Heart left ventricle (tissue), 16 donors: ENCODE measurements at regions not wholly inside any gene's neighbourhood (a gene's known extent, or its start where the extent isn't known, plus 50 kb on each side); places are given as distances from the start of the nearest gene placed in this dataset.

Experiments
- ATAC-seq, 4 donors: fragments of 200-7000 bp; cut with Tn5 transposase; one replicate each; pipeline ENCODE4 v1.9.1; 2020 to 2022; ENCODE audit warnings: moderate library complexity in 4 of 4, mild to moderate bottlenecking in 3 of 4, moderate number of reproducible peaks in 1 of 4
- DNase-seq, 5 donors: peaks; one replicate each; pipeline ENCODE4 v3.0.0-alpha.2; 2020
- H3K27ac ChIP-seq, 12 donors: fragments of 200-600 bp; sonication (generic) in 4 of 12; one replicate each; pipeline versions ENCODE4 v1.5.0 to v1.8.0; 2016 to 2022; ENCODE audit warnings: mild to moderate bottlenecking in 2 of 12
- H3K27me3 ChIP-seq, 9 donors: fragments of 200-600 bp; sonication (generic) in 2 of 9; one replicate each; pipeline versions ENCODE4 v1.5.1 to v1.8.0; 2016 to 2022; ENCODE audit warnings: mild to moderate bottlenecking in 3 of 9
- H3K36me3 ChIP-seq, 9 donors: fragments of 200-600 bp; sonication (generic) in 2 of 9; one replicate each; pipeline versions ENCODE4 v1.5.0 to v1.8.0; 2018 to 2022; ENCODE audit warnings: mild to moderate bottlenecking in 2 of 9
- H3K4me1 ChIP-seq, 12 donors: fragments of 200-600 bp; sonication (generic) in 4 of 12; one replicate each; pipeline versions ENCODE4 v1.5.0 to v1.8.0; 2016 to 2022; ENCODE audit warnings: mild to moderate bottlenecking in 3 of 12
- H3K4me3 ChIP-seq, 12 donors: fragments of 200-600 bp; sonication (generic) in 4 of 12; one replicate each; pipeline versions ENCODE4 v1.5.0 to v1.8.0; 2017 to 2022; ENCODE audit warnings: mild to moderate bottlenecking in 9 of 12, moderate library complexity in 4 of 12
- H3K9me3 ChIP-seq, 12 donors: fragments of 200-600 bp; sonication (generic) in 4 of 12; one replicate each; pipeline versions ENCODE4 v1.5.0 to v1.8.0; 2016 to 2022; ENCODE audit warnings: mild to moderate bottlenecking in 1 of 12
- POLR2A ChIP-seq, 2 donors: fragments of 450-650 bp; IDR thresholded peaks; one replicate each; pipeline ENCODE4 v1.6.1; 2017; ENCODE audit warnings: antibody characterized with exemption in 2 of 2, mild to moderate bottlenecking in 2 of 2, moderate library complexity in 2 of 2
- WGBS, 4 donors: extraction: QIAGEN DNeasy Blood & Tissue Kit in 2 of 4; methylation state at CpG; one replicate each; pipeline versions ENCODE4 v1.1.5 to v1.1.7; 2013 to 2018; 5-methylcytosine and 5-hydroxymethylcytosine counted together
- intact Hi-C, 10 donors: fragments of 100-400 bp; cut with DNase I; formaldehyde crosslinking; loops; one replicate each; pipeline versions ENCODE4 v1.11.1 to v1.14.2; 2022
- TF ChIP-seq, protein P1 (sequence below), 12 donors: fragments of 200-600 bp; sonication (generic) in 4 of 12; IDR thresholded peaks; one replicate each; pipeline versions ENCODE4 v1.5.0 to v1.8.0; 2018 to 2022; ENCODE audit warnings: antibody characterized with exemption in 12 of 12, mild to moderate bottlenecking in 5 of 12
- donor health status: ischemic (EF 13 %, LVEDD 7.1; RV severe dilation, severe dysfunction).
- donor health status: healthy with polysubstance abuse.
- donor health status: DM: no; HTN: yes; CAD: no.
- donor health status: DM: no; HTN: no; CAD: no.
- donor health status: ischemic (EF 25% LVEDD 6.9; RV normal size, moderate dysfunction).
- donor health status: ischemic (EF 25% LVEDD 5.7; RV mildly dilated, moderate dysfunction).
- donor health status: healthy.
- donor health status: DM: yes; HTN: yes; CAD: no.
- donor health status: ischemic (EF 35%, LVEDD 5.7; RV mildly dilated, moderate dysfunction).
- donor health status: nonischemic (EF 11% LVEDD 7.7; RV severe dilation, severe dysfunction).
- donor health status: DM: yes; HTN: yes; CAD: no.
- donor health status: PGD.
- donor health status: ischemic (EF 29% LVEDD 5.4; RV normal size, mild dysfunction).
- donor health status: nonischemic (EF 23%, LVEDD 6.1; RV moderate dilation, normal function).

DNA sequence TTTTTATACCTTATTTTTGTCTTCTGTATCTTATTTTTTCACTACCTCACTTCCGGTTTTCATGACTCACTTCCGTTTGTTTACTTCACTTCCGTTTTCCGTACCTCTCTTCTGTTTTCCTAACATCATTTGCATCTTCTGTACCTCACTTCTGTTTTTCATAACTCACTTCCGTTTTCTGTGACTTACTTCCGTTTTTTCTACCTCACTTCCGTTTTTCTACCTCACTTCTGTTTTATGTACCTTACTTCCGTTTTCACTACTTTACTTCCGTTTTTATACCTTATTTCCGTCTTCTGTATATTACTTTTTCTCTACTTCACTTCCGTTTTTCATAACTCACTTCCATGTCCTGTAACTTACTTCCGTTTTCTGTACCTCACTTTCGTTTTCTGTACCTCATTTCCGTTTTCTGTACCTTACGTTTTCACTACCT, 492.5 kb upstream of the AKR1E2 start:
- intact Hi-C loops = loop anchor here in 1 of 10 donors (10.0 kb wide), 1 partner anchor 89 kb away; no protein-coding TSS in a partner anchor
- no peak for DNase-seq
- WGBS, 4 donors = 86 to 92% (median 86%) methylated on average over 15 of the region's 15 CpGs
- Histone ChIP-seq H3K27ac (peak overlapping the region in 1 of 12 donors; percentile 68), H3K4me3 (no peak overlapping the region), H3K27me3 (no peaks in the 10 kb centered on the region), H3K9me3 (peaks cover 0 to 21% (median 0%) of the 10 kb centered on the region in 12 donors), H3K4me1 (peaks cover 0 to 13% (median 0%) of the 10 kb centered on the region in 12 donors), H3K36me3 (no peaks in the 10 kb centered on the region)
- no peak for TF ChIP-seq POLR2A (IDR thresholded peaks at IDR 0.05)
- TF ChIP-seq, protein P1, sequence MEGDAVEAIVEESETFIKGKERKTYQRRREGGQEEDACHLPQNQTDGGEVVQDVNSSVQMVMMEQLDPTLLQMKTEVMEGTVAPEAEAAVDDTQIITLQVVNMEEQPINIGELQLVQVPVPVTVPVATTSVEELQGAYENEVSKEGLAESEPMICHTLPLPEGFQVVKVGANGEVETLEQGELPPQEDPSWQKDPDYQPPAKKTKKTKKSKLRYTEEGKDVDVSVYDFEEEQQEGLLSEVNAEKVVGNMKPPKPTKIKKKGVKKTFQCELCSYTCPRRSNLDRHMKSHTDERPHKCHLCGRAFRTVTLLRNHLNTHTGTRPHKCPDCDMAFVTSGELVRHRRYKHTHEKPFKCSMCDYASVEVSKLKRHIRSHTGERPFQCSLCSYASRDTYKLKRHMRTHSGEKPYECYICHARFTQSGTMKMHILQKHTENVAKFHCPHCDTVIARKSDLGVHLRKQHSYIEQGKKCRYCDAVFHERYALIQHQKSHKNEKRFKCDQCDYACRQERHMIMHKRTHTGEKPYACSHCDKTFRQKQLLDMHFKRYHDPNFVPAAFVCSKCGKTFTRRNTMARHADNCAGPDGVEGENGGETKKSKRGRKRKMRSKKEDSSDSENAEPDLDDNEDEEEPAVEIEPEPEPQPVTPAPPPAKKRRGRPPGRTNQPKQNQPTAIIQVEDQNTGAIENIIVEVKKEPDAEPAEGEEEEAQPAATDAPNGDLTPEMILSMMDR (IDR thresholded peaks at IDR 0.05) = no peak
- ATAC-seq = no peak

DNA sequence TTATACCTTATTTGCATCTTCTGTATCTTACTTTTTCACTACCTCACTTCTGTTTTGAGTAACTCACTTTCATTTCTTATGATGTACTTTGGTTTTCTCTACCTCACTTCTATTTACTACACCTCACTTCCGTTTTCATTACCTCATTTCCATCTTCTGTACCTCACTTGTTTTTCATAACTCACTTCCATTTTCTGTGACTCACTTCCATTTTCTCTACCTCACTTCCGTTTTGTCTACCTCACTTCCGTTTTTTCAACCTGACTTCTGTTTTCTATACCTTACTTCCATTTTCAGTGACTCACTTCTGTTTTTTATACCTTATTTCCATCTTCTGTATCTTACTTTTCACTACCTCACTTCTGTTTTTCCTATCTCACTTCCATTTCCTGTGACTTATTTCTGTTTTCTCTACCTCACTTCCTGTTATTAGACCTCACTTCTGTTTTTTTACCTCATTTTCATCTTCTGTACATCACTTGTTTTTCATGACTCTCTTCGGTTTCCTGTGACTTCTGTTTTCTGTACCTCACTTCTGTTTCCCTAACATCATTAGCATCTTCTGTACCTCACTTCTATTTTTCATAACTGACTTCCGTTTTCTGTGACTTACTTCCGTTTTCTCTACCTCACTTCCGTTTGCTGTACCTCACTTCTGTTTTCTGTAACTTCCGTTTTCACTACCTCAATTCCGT, 493.1 kb upstream of the AKR1E2 start:
- Histone ChIP-seq H3K4me1 (peaks cover 0 to 13% (median 0%) of the 10 kb centered on the region in 12 donors), H3K9me3 (peaks cover 0 to 21% (median 0%) of the 10 kb centered on the region in 12 donors), H3K27me3 (no peaks in the 10 kb centered on the region), H3K36me3 (no peaks in the 10 kb centered on the region), H3K4me3 (no peak overlapping the region), H3K27ac (peak overlapping the region in 1 of 12 donors; percentile 68)
- intact Hi-C loops = loop anchor here in 1 of 10 donors (10.0 kb wide), 1 partner anchor 88 kb away; no protein-coding TSS in a partner anchor
- no peak for TF ChIP-seq POLR2A (IDR thresholded peaks at IDR 0.05)
- TF ChIP-seq, protein P1 (IDR thresholded peaks at IDR 0.05) = no peak
- WGBS, 4 donors = 85 to 90% (median 87%) methylated on average over 9 of the region's 9 CpGs
- ATAC-seq (no peak), DNase-seq (no peak)

DNA sequence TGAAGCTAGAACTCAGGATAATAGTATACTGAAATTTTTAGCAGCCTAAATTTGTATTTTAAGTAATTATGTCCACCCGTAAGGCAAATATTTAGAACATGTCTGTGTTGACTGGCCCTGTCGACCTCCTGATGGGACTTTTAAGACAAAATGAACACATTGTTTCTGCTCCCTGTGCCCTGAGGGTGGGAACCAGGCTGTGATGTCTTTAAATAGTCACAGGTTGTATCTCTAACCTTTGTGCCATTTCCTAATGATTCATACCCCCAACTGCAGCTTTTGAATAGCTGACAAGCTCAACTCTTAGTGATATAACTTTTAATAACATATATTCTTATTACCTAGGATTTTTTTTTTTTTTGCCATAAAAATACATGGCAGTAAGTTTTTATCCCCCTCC, 494.9 kb upstream of the AKR1E2 start:
- Histone ChIP-seq H3K4me1 (peaks cover 0 to 13% (median 0%) of the 10 kb centered on the region in 12 donors), H3K9me3 (peaks cover 0 to 21% (median 0%) of the 10 kb centered on the region in 12 donors), H3K36me3 (no peaks in the 10 kb centered on the region), H3K27me3 (no peaks in the 10 kb centered on the region), H3K4me3 (no peak overlapping the region), H3K27ac (peak overlapping the region in 4 of 12 donors; percentile 1 to 65 (median 26))
- TF ChIP-seq, protein P1 (IDR thresholded peaks at IDR 0.05) = no peak
- TF ChIP-seq POLR2A (IDR thresholded peaks at IDR 0.05) = no peak
- WGBS, 4 donors = 53 to 65% (median 61%) methylated on average over 2 of the region's 2 CpGs
- no peak for DNase-seq
- intact Hi-C loops = loop anchor here in 1 of 10 donors (10.0 kb wide), 1 partner anchor 86 kb away; no protein-coding TSS in a partner anchor
- peak in 2 of 4 donors; percentile 36 to 42 for ATAC-seq

DNA sequence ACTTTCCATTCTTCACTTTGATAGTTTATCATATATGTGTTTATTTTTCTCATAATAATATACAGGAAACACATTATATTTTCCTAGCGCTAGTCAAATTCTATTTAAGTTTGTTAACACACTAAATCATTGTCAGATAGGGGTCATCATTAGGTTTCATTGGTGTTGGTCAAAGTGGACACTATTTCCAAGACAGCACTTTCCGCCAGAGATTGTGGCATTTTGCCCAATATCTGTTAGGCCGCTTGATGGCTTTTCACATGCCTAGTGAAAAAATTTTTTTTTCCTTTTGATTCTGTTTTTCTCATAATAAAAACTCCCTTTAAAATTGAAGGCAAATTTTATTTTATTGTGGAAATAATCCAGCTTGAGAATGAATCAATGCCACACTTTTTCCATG, 495.4 kb upstream of the AKR1E2 start:
- DNase-seq (no peak), ATAC-seq (no peak)
- Histone ChIP-seq H3K27ac (peak overlapping the region in 4 of 12 donors; percentile 1 to 65 (median 26)), H3K9me3 (peaks cover 0 to 21% (median 0%) of the 10 kb centered on the region in 12 donors), H3K4me3 (no peak overlapping the region), H3K4me1 (peaks cover 0 to 13% (median 0%) of the 10 kb centered on the region in 12 donors), H3K36me3 (no peaks in the 10 kb centered on the region), H3K27me3 (no peaks in the 10 kb centered on the region)
- WGBS, 4 donors = 61 to 77% (median 73%) methylated on average over 3 of the region's 3 CpGs
- TF ChIP-seq, protein P1 (IDR thresholded peaks at IDR 0.05) = no peak
- TF ChIP-seq POLR2A (IDR thresholded peaks at IDR 0.05) = no peak
- intact Hi-C loops = loop anchor here in 1 of 10 donors (10.0 kb wide), 1 partner anchor 86 kb away; no protein-coding TSS in a partner anchor
